HG02571 (cell line): ENCODE measurements at regions not wholly inside any gene's neighbourhood (a gene's known extent, or its start where the extent isn't known, plus 50 kb on each side); places are given as distances from the start of the nearest gene placed in this dataset.

Experiments
- ATAC-seq: cut with Tn5 transposase; IDR thresholded peaks from one replicate; pipeline ENCODE4 v1.9.1; 2021; ENCODE audit warnings: mild to moderate bottlenecking, moderate library complexity; ENCODE audit not compliant: unreplicated experiment

- ATAC-seq: no peak
Observed at GRCh38 chr9:14520341-14520740, 172.9 kb downstream of the ZDHHC21 start.

GRCh38 chr9:14517154-14517906 lies 175.9 kb downstream of the ZDHHC21 start:
- ATAC-seq: no peak

DNA sequence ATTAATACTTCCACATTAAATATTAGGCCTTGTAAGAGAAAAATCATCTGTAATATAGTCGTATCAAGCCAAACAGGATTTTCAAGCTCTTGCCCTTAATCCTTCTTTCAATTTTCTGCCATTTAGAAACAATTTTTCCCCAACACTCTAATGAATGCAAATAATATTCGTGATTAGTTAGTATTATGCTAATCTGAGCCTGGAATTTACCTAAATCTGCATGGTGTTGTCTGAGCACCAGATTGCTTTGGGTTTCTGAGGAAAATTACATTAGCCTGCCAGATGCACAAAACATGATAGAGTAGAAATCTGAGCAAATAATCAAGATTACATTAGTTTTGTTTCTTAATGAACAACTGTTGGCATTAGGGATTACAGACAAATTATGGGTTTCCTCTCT lies 176.6 kb downstream of the ZDHHC21 start:
- no peak for ATAC-seq

GRCh38 chr9:14515571-14516198 lies 177.5 kb downstream of the ZDHHC21 start:
- no peak for ATAC-seq

DNA sequence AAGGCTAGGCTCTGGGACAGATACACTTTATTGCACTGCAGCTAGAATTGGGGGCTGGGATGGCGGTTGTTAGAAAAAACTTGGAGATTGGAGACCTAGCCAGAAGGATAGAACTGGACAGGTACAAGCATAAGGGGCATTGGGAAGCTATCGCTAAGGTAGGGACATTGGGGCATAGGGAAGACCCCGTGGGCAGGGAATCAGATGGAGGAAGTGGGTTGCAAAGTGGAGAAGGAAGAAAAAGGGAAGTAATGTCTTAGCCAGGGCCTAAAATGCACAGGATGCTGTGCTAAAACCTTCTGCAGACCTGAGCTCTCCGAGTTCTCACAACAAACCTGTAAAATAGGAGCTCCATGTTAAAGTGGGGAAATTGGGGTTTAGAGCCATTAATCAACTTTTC lies 178.2 kb downstream of the ZDHHC21 start:
- ATAC-seq: no peak

DNA sequence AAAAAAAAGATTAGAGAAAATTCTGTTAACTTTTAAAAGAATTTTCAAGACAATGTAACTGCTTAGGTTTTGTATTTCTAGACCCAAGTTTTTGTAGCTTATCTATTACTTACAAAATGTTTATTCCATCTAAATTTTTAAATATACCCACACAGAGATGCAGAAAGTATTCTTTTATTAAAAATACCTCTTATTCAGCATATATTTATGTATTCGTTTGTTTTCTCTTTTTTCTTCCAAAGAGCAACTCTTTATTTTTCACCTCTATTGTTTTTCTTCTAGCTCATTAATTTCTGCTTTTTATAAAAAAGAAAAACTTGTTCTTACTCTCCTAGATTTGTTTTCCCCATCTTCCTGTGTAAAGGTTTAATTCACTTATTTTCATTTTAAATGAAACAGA lies 180.3 kb downstream of the ZDHHC21 start:
- no peak for ATAC-seq

DNA sequence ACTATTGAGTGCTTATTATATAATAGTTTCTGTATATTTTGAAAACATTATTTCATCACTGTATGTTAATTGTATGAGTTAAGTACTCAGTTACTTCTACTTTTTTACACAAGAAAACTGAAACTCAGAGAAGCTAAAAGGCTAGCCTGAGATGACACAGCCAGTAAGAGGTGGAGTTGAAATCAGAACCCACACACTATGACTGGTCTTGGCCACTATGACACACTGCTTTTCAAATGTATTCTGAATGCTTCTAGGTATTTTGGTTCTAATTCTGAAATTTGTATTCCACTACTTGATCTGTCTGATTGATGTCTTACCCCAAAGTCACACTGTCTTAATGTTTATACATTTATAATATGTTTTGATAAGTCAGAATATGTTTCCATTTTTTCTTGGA lies 181.8 kb downstream of the ZDHHC21 start:
- peak; percentile 61 for ATAC-seq

- ATAC-seq: no peak
Observed at GRCh38 chr9:14508884-14509283, 184.3 kb downstream of the ZDHHC21 start.

- no peak for ATAC-seq
Observed at GRCh38 chr9:14501366-14501765, 187.4 kb upstream of the NFIB start.

DNA sequence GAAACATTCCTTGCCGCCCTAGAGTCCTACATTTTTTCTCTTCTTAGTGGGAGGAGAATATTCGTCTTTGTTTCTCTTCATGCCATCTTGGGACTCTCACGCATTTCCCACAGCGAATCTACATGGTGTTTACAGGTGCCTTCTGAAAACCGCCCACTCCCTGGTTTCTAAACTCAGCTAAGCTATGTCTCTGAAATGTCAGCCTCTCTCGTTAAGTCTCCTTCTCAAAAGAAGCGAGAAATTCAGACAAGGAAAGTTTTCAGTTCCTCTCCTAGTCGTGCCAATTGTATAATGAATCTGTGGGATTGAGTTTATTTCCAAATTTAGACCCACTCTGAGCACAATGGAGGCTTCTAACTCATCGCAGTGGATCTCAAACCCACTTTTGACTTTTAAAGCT lies 186.8 kb upstream of the NFIB start:
- ATAC-seq: no peak

- ATAC-seq: no peak
Observed at GRCh38 chr9:14499976-14500375, 186.0 kb upstream of the NFIB start.

- ATAC-seq: no peak
Observed at GRCh38 chr9:14498824-14499223, 184.9 kb upstream of the NFIB start.

GRCh38 chr9:14497476-14497875 lies 183.5 kb upstream of the NFIB start:
- no peak for ATAC-seq

- no peak for ATAC-seq
Observed at GRCh38 chr9:14488421-14489190, 174.7 kb upstream of the NFIB start.

GRCh38 chr9:14487547-14488185 lies 173.7 kb upstream of the NFIB start:
- ATAC-seq: no peak

- no peak for ATAC-seq
Observed at GRCh38 chr9:14485366-14485765, 171.4 kb upstream of the NFIB start.

- no peak for ATAC-seq
Observed at GRCh38 chr9:14482856-14483255, 168.9 kb upstream of the NFIB start.

DNA sequence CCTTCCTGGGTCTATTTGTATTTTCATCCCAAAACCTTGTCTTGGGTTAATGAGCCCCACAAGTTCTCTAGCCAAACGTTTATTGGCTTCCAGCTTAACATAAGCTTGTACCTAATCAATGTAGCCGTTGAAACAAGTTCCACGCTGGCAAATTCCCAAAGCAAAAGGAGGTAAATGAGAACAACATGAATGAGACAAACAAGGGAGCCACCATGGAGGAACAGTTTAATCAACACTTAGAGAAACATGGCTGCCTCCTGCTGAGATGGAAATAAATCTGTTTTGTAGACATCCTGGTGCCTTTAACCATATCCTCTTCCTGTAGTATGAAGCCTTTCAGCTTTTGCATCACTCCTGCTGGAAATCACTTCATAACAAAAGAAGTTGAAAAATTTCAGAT lies 166.6 kb upstream of the NFIB start:
- ATAC-seq: no peak

GRCh38 chr9:14479163-14479560 lies 165.2 kb upstream of the NFIB start:
- no peak for ATAC-seq

DNA sequence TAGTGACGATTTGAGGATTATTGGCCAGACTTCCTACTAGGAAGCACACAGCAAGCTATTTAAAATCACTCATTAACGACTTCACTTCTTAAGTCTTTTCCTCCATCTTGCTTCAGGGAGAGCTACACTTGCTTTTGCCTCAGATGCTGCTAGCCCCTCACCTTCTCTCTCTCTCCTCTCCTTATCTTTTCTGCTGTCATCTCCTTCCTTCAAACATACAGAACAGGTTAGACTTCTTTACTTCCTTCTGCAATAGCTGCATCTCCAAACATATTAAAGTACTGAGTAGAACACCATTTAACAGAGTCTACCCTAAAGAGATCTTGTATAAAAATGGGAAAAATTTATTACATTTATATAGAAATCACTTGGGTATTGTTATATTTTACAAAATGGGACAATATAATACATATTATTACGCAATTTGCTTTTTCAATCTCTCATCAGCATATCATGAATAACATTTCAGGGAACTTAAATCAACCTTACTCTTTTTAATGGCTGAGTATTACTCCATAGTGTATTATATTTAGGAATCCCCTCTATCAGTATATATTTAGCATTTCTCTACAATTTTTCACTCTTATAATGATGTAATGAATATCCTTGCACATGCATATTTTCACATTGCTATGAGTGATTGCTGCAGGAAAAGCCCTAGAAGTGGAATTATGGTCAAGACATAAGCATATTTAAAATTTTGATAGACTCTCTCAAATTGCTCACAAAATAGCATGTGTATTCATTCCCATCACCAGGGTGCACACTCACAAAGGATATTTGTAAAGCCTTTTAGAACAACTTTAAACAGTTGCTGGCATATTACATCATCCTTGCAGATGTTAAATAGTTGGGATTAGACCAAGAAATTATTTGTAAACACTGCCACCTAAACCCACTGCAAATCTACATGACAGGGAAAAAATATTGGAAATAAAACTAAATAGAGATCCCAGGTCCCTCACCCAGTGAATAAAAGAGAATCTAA lies 164.5 kb upstream of the NFIB start:
- no peak for ATAC-seq
